GM21526 (cell line): ENCODE measurements at regions not wholly inside any gene's neighbourhood (a gene's known extent, or its start where the extent isn't known, plus 50 kb on each side); places are given as distances from the start of the nearest gene placed in this dataset.
"Not testable (repeated sequence)": the region's sequence is repeated elsewhere in the genome, so short reads cannot be mapped to it uniquely, and the experiment has no call there.

Source experiments
- ATAC-seq: cut with Tn5 transposase; IDR thresholded peaks from one replicate; pipeline ENCODE4 v1.9.1; 2021; ENCODE audit warnings: moderate library complexity; ENCODE audit not compliant: unreplicated experiment, low FRiP score

GRCh38 chr3:6680119-6680806, 180.7 kb upstream of the GRM7 start:
- peak; percentile 95 for ATAC-seq

GRCh38 chr3:6697285-6697684, 163.6 kb upstream of the GRM7 start:
- ATAC-seq = no peak

GRCh38 chr3:6697722-6698121, 163.2 kb upstream of the GRM7 start:
- peak; percentile 56 for ATAC-seq

- not testable (repeated sequence) for ATAC-seq
These were observed 156.1 kb upstream of the GRM7 start for GRCh38 chr3:6704817-6705216.

- ATAC-seq = no peak
These were observed 154.1 kb upstream of the GRM7 start for GRCh38 chr3:6706777-6707176.

- ATAC-seq = no peak
These were observed 151.7 kb upstream of the GRM7 start for GRCh38 chr3:6709178-6709577.

- no peak for ATAC-seq
These were observed 146.0 kb upstream of the GRM7 start for GRCh38 chr3:6714962-6715361.

- ATAC-seq = no peak
These were observed 144.5 kb upstream of the GRM7 start for GRCh38 chr3:6716420-6716819.

GRCh38 chr3:6717026-6717943, 143.6 kb upstream of the GRM7 start:
- ATAC-seq = peak; percentile 97

GRCh38 chr3:6719999-6720398, 140.9 kb upstream of the GRM7 start:
- no peak for ATAC-seq

GRCh38 chr3:6721491-6721890, 139.4 kb upstream of the GRM7 start:
- ATAC-seq = no peak

GRCh38 chr3:6723205-6723604, 137.7 kb upstream of the GRM7 start:
- ATAC-seq = no peak

- no peak for ATAC-seq
These were observed 134.1 kb upstream of the GRM7 start for GRCh38 chr3:6726811-6727210.

- ATAC-seq = no peak
These were observed 128.1 kb upstream of the GRM7 start for GRCh38 chr3:6732807-6733206.

GRCh38 chr3:6733699-6734394, 127.1 kb upstream of the GRM7 start:
- ATAC-seq = no peak

GRCh38 chr3:6734395-6734746, 126.5 kb upstream of the GRM7 start:
- no peak for ATAC-seq

GRCh38 chr3:6736836-6737629, 123.9 kb upstream of the GRM7 start:
- no peak for ATAC-seq

GRCh38 chr3:6737630-6738029, 123.3 kb upstream of the GRM7 start:
- ATAC-seq = no peak

- ATAC-seq = no peak
These were observed 121.6 kb upstream of the GRM7 start for GRCh38 chr3:6739288-6739687.

GRCh38 chr3:6743067-6743720, 117.7 kb upstream of the GRM7 start:
- ATAC-seq = no peak
